ENCODE measurements at regions not wholly inside any gene's neighbourhood (a gene's known extent, or its start where the extent isn't known, plus 50 kb on each side); places are given as distances from the start of the nearest gene placed in this dataset.

GRCh38 chr18:77329651-77330050 is 80.0 kb downstream of the GALR1 start:
- no peak for TF ChIP-seq CTCF (IDR thresholded peaks at IDR 0.05; ENCODE audit: borderline replicate concordance, insufficient read depth, low read depth, low read length)
- H3K4me3 ChIP-seq (ENCODE audit: low read depth, low read length) = no peak overlapping the region

- H3K4me3 ChIP-seq (ENCODE audit: low read depth, low read length) = no peak overlapping the region
- TF ChIP-seq CTCF (IDR thresholded peaks at IDR 0.05; ENCODE audit: borderline replicate concordance, insufficient read depth, low read depth, low read length) = no peak
These were observed 85.2 kb downstream of the GALR1 start for GRCh38 chr18:77334876-77335275.

GRCh38 chr18:77337604-77338003 is 88.0 kb downstream of the GALR1 start:
- H3K4me3 ChIP-seq (ENCODE audit: low read depth, low read length) = no peak overlapping the region
- no peak for TF ChIP-seq CTCF (IDR thresholded peaks at IDR 0.05; ENCODE audit: borderline replicate concordance, insufficient read depth, low read depth, low read length)

GRCh38 chr18:77339093-77339492 is 89.4 kb downstream of the GALR1 start:
- no peak for TF ChIP-seq CTCF (IDR thresholded peaks at IDR 0.05; ENCODE audit: borderline replicate concordance, insufficient read depth, low read depth, low read length)
- H3K4me3 ChIP-seq (ENCODE audit: low read depth, low read length) = no peak overlapping the region

GRCh38 chr18:77339623-77340022 is 90.0 kb downstream of the GALR1 start:
- TF ChIP-seq CTCF (IDR thresholded peaks at IDR 0.05; ENCODE audit: borderline replicate concordance, insufficient read depth, low read depth, low read length) = no peak
- H3K4me3 ChIP-seq (ENCODE audit: low read depth, low read length) = no peak overlapping the region

GRCh38 chr18:77340815-77341214 is 91.2 kb downstream of the GALR1 start:
- no peak for TF ChIP-seq CTCF (IDR thresholded peaks at IDR 0.05; ENCODE audit: borderline replicate concordance, insufficient read depth, low read depth, low read length)
- H3K4me3 ChIP-seq (ENCODE audit: low read depth, low read length) = no peak overlapping the region

- no peak for TF ChIP-seq CTCF (IDR thresholded peaks at IDR 0.05; ENCODE audit: borderline replicate concordance, insufficient read depth, low read depth, low read length)
- no peak overlapping the region for H3K4me3 ChIP-seq (ENCODE audit: low read depth, low read length)
These were observed 92.1 kb downstream of the GALR1 start for GRCh38 chr18:77341527-77342325.
